Kidney (tissue), 13 donors: ENCODE measurements at regions not wholly inside any gene's neighbourhood (a gene's known extent, or its start where the extent isn't known, plus 50 kb on each side); places are given as distances from the start of the nearest gene placed in this dataset.

Experiments used
- DNase-seq, 5 donors: peaks; one replicate each; pipeline ENCODE4 v3.0.0-alpha.2; 2013 to 2020
- FAIRE-seq: peaks from 2 replicates; lab custom pipeline; 2012; peaks lifted over from hg19 to GRCh38; lab: Jason Lieb, UNC
- H3K27ac ChIP-seq, 2 donors: one replicate each; pipeline ENCODE4 v1.7.0; 2013; ENCODE audit warnings: low read depth in 2 of 2, low read length in 2 of 2, inconsistent platforms in 1 of 2
- H3K27me3 ChIP-seq: one replicate; pipeline ENCODE4 v1.7.1; 2013; ENCODE audit warnings: low read length, inconsistent platforms; ENCODE audit not compliant: control insufficient read depth, insufficient read depth
- H3K36me3 ChIP-seq, 3 donors: one replicate each; pipeline versions ENCODE4 v1.7.0 to v1.7.1; 2013; ENCODE audit warnings: low read length in 3 of 3, control low read depth in 1 of 3, inconsistent platforms in 1 of 3; ENCODE audit not compliant: insufficient read depth in 3 of 3, control insufficient read depth in 2 of 3
- H3K4me1 ChIP-seq, 3 donors: one replicate each; pipeline versions ENCODE4 v1.7.0 to v1.7.1; 2013; ENCODE audit warnings: low read length in 3 of 3, inconsistent platforms in 1 of 3, low read depth in 1 of 3; ENCODE audit not compliant: control insufficient read depth in 2 of 3, insufficient read depth in 2 of 3
- H3K4me3 ChIP-seq, 3 donors: one replicate each; pipeline versions ENCODE4 v1.7.0 to v1.8.1; 2013; ENCODE audit warnings: low read length in 3 of 3, control low read depth in 1 of 3, inconsistent platforms in 1 of 3
- H3K9ac ChIP-seq, 3 donors: one replicate each; pipeline versions ENCODE4 v1.7.0 to v1.7.1; 2013; ENCODE audit warnings: low read length in 3 of 3, control low read depth in 1 of 3, inconsistent platforms in 1 of 3
- H3K9me3 ChIP-seq, 3 donors: one replicate each; pipeline versions ENCODE4 v1.7.0 to v1.7.1; 2013; ENCODE audit warnings: low read length in 3 of 3, control low read depth in 1 of 3, inconsistent platforms in 1 of 3; ENCODE audit not compliant: control insufficient read depth in 2 of 3, insufficient read depth in 1 of 3
- CTCF ChIP-seq: IDR thresholded peaks from 3 replicates; pipeline ENCODE4 v1.5.1; 2012; ENCODE audit warnings: mild to moderate bottlenecking, moderate library complexity, borderline replicate concordance; ENCODE audit not compliant: insufficient read depth; ENCODE audit errors: extremely low read depth
- intact Hi-C: fragments of 100-400 bp; cut with DNase I; formaldehyde crosslinking; loops from one replicate; pipeline ENCODE4 v1.11.1; 2022
- donor health status: control.
- donor health status: control.
- donor health status: control.
- donor health status: control.
- donor health status: control.
- donor health status: DM: yes; HTN: yes; CAD: no.
- donor health status: Normal renal cell carcinoma (clear cell type).

- no peak overlapping the region for H3K27ac ChIP-seq
- H3K27me3 ChIP-seq = no peaks in the 10 kb centered on the region
- H3K36me3 ChIP-seq = no peaks in the 10 kb centered on the region
- H3K4me1 ChIP-seq = no peaks in the 10 kb centered on the region
- FAIRE-seq (no peak), DNase-seq (no peak)
- intact Hi-C loops = no loop called here
- no peak overlapping the region for H3K4me3 ChIP-seq
- no peak for TF ChIP-seq CTCF
- no peak overlapping the region for H3K9ac ChIP-seq
- no peaks in the 10 kb centered on the region for H3K9me3 ChIP-seq
These were observed 84.6 kb upstream of the SGK1 start for GRCh38 chr6:134402372-134402984.

GRCh38 chr6:134400941-134401340 lies 83.0 kb upstream of the SGK1 start:
- Histone ChIP-seq H3K36me3 (no peaks in the 10 kb centered on the region), H3K27ac (no peak overlapping the region), H3K9ac (no peak overlapping the region), H3K4me3 (no peak overlapping the region), H3K4me1 (no peaks in the 10 kb centered on the region), H3K27me3 (no peaks in the 10 kb centered on the region), H3K9me3 (no peaks in the 10 kb centered on the region)
- no peak for TF ChIP-seq CTCF
- no peak for DNase-seq
- intact Hi-C loops = no loop called here
- FAIRE-seq = no peak

GRCh38 chr6:134398453-134398852 lies 80.5 kb upstream of the SGK1 start:
- Histone ChIP-seq H3K27ac (no peak overlapping the region), H3K36me3 (no peaks in the 10 kb centered on the region), H3K4me3 (no peak overlapping the region), H3K4me1 (no peaks in the 10 kb centered on the region), H3K9ac (no peak overlapping the region), H3K9me3 (no peaks in the 10 kb centered on the region), H3K27me3 (no peaks in the 10 kb centered on the region)
- no peak for FAIRE-seq
- DNase-seq = peak in 1 of 5 donors; percentile 29
- intact Hi-C loops = no loop called here
- TF ChIP-seq CTCF = no peak

- no peaks in the 10 kb centered on the region for H3K36me3 ChIP-seq
- intact Hi-C loops = no loop called here
- H3K4me1 ChIP-seq = no peaks in the 10 kb centered on the region
- TF ChIP-seq CTCF = no peak
- FAIRE-seq (no peak), DNase-seq (no peak)
- H3K27me3 ChIP-seq = no peaks in the 10 kb centered on the region
- H3K9ac ChIP-seq = no peak overlapping the region
- no peak overlapping the region for H3K4me3 ChIP-seq
- no peak overlapping the region for H3K27ac ChIP-seq
- no peaks in the 10 kb centered on the region for H3K9me3 ChIP-seq
These were observed 79.8 kb upstream of the SGK1 start for GRCh38 chr6:134397676-134398075.
